ENCODE measurements at regions not wholly inside any gene's neighbourhood (a gene's known extent, or its start where the extent isn't known, plus 50 kb on each side); places are given as distances from the start of the nearest gene placed in this dataset.
"Not testable (repeated sequence)": the region's sequence is repeated elsewhere in the genome, so short reads cannot be mapped to it uniquely, and the experiment has no call there.

DNA sequence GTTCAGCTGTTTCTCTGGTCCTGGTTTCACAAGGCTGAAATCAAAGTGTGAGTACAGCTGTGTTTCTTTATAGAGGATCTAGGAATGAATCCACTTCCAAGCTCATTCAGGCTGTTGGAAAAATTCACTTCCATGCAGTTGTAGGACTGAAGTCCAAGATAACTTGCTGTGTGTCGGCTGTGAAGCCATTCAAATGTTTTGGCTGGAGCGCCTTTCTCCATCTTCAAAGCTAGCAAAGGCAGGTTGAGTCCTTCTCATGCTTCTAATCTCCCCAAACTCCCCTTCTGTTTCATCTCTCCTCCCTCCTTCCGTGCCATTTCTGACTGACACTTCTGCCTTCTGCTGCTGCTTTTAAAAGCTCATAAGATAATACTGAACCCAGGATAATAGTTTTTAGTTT is 1195.4 kb upstream of the LRRN3 start:
- H3K4me1 ChIP-seq (ENCODE audit: insufficient read depth, low read length) = no peaks in the 10 kb centered on the region
- no peak overlapping the region for H2AFZ ChIP-seq (ENCODE audit: low read length)

DNA sequence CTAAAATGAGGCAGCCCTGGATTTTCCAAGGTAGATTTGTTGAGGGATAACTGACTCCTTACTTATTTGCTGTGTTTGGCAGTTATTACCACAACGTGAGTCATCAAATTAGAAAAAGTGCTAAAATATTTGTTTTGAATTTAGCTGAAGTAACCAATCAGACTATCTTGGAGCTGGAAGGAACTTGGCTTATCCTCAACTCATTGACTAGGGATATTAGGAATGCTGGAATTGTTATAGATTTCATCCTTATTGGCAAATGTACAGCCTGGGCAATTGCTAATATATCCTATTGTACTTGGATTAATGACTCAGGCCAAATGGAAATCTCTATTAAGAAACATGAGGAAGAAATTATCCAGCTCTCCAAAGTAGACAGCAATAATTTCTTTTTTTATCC is 1189.0 kb upstream of the LRRN3 start:
- Histone ChIP-seq H3K4me1 (ENCODE audit: insufficient read depth, low read length) (no peaks in the 10 kb centered on the region), H3K4me2 (ENCODE audit: insufficient read depth, low read length) (no peak overlapping the region), H2AFZ (ENCODE audit: low read length) (no peak overlapping the region), H3K79me2 (ENCODE audit: insufficient read depth, low read length) (no peaks in the 10 kb centered on the region), H3K36me3 (ENCODE audit: insufficient read depth, low read length) (no peaks in the 10 kb centered on the region), H4K20me1 (ENCODE audit: insufficient read depth, low read length) (no peaks in the 10 kb centered on the region), H3K27ac (ENCODE audit: low read depth, low read length) (no peak overlapping the region), H3K27me3 (ENCODE audit: insufficient read depth, low read length) (no peaks in the 10 kb centered on the region), H3K9me3 (ENCODE audit: low read depth, low read length) (no peaks in the 10 kb centered on the region), H3K4me3 (ENCODE audit: insufficient read depth, low read length) (no peak overlapping the region)
- TF ChIP-seq, protein P1, sequence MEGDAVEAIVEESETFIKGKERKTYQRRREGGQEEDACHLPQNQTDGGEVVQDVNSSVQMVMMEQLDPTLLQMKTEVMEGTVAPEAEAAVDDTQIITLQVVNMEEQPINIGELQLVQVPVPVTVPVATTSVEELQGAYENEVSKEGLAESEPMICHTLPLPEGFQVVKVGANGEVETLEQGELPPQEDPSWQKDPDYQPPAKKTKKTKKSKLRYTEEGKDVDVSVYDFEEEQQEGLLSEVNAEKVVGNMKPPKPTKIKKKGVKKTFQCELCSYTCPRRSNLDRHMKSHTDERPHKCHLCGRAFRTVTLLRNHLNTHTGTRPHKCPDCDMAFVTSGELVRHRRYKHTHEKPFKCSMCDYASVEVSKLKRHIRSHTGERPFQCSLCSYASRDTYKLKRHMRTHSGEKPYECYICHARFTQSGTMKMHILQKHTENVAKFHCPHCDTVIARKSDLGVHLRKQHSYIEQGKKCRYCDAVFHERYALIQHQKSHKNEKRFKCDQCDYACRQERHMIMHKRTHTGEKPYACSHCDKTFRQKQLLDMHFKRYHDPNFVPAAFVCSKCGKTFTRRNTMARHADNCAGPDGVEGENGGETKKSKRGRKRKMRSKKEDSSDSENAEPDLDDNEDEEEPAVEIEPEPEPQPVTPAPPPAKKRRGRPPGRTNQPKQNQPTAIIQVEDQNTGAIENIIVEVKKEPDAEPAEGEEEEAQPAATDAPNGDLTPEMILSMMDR (IDR thresholded peaks at IDR 0.05; ENCODE audit: extremely low read depth, low read depth, low read length) = no peak
- no peak for DNase-seq (ENCODE audit: insufficient read length, low spot score, missing footprints)

More for the DNA sequence above, 1195.4 kb upstream of the LRRN3 start:
- Histone ChIP-seq H3K27ac (ENCODE audit: low read depth, low read length) (no peak overlapping the region), H3K79me2 (ENCODE audit: insufficient read depth, low read length) (no peaks in the 10 kb centered on the region), H3K4me2 (ENCODE audit: insufficient read depth, low read length) (no peak overlapping the region), H4K20me1 (ENCODE audit: insufficient read depth, low read length) (no peaks in the 10 kb centered on the region), H3K27me3 (ENCODE audit: insufficient read depth, low read length) (no peaks in the 10 kb centered on the region), H3K36me3 (ENCODE audit: insufficient read depth, low read length) (no peaks in the 10 kb centered on the region), H3K4me3 (ENCODE audit: insufficient read depth, low read length) (no peak overlapping the region), H3K9me3 (ENCODE audit: low read depth, low read length) (peaks cover 2% of the 10 kb centered on the region)
- no peak for DNase-seq (ENCODE audit: insufficient read length, low spot score, missing footprints)
- TF ChIP-seq, protein P1 (IDR thresholded peaks at IDR 0.05; ENCODE audit: extremely low read depth, low read depth, low read length) = no peak

DNA sequence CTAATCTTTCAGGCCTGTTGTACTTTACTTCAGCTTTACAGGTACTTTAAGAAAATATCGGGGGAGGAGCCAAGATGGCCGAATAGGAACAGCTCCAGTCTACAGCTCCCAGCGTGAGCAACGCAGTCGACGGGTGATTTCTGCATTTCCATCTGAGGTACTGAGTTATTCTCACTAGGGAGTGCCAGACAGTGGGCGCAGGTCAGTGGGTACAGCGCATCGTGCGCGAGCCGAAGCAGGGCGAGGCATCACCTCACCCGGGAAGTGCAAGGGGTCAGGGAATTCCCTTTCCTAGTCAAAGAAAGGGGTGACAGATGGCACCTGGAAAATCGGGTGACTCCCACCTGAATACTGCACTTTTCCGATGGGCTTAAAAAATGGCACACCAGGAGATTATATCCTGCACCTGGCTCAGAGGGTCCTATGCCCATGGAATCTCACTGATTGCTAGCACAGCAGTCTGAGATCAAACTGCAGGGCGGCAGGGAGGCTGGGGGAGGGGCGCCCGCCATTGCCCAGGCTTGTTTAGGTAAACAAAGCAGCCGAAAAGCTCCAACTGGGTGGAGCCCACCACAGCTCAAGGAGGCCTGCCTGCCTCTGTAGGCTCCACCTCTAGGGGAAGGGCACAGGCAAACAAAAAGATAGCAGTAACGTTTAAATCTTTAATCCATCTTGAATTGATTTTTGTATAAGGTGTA is 1185.4 kb upstream of the LRRN3 start:
- H3K4me1 ChIP-seq (ENCODE audit: insufficient read depth, low read length); H2AFZ ChIP-seq (ENCODE audit: low read length); H3K36me3 ChIP-seq (ENCODE audit: insufficient read depth, low read length); H3K4me2 ChIP-seq (ENCODE audit: insufficient read depth, low read length); H4K20me1 ChIP-seq (ENCODE audit: insufficient read depth, low read length); H3K4me3 ChIP-seq (ENCODE audit: insufficient read depth, low read length); H3K27ac ChIP-seq (ENCODE audit: low read depth, low read length); H3K79me2 ChIP-seq (ENCODE audit: insufficient read depth, low read length); H3K27me3 ChIP-seq (ENCODE audit: insufficient read depth, low read length); DNase-seq (ENCODE audit: insufficient read length, low spot score, missing footprints); H3K9me3 ChIP-seq (ENCODE audit: low read depth, low read length): not testable (repeated sequence)

DNA sequence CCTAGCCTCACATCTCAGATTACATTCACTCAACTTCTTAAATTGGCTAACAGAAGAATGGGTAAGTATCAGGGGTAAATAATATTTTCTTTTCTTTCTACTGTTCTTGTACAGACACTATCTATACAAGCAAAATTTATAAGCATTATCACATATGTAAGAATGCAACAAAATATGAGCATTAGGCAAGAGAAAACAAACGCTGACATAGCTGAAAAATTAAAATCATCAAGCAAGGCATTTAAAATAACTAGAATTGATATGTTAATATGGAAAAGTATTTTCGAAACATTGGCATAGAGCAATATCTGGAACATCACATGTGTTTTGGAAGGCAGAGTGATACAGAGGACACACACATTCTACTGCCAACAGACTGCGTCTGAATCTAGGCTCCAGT is 1175.3 kb upstream of the LRRN3 start:
- H3K27ac ChIP-seq (ENCODE audit: low read depth, low read length) = no peak overlapping the region

More for the DNA sequence above, 1175.3 kb upstream of the LRRN3 start:
- no peak for DNase-seq (ENCODE audit: insufficient read length, low spot score, missing footprints)
- no peaks in the 10 kb centered on the region for H3K36me3 ChIP-seq (ENCODE audit: insufficient read depth, low read length)
- no peak overlapping the region for H3K4me3 ChIP-seq (ENCODE audit: insufficient read depth, low read length)
- no peak overlapping the region for H3K4me2 ChIP-seq (ENCODE audit: insufficient read depth, low read length)
- H4K20me1 ChIP-seq (ENCODE audit: insufficient read depth, low read length) = no peaks in the 10 kb centered on the region
- no peaks in the 10 kb centered on the region for H3K4me1 ChIP-seq (ENCODE audit: insufficient read depth, low read length)
- H3K27me3 ChIP-seq (ENCODE audit: insufficient read depth, low read length) = no peaks in the 10 kb centered on the region
- TF ChIP-seq, protein P1 (IDR thresholded peaks at IDR 0.05; ENCODE audit: extremely low read depth, low read depth, low read length) = no peak
- no peak overlapping the region for H2AFZ ChIP-seq (ENCODE audit: low read length)
- no peaks in the 10 kb centered on the region for H3K79me2 ChIP-seq (ENCODE audit: insufficient read depth, low read length)
- no peaks in the 10 kb centered on the region for H3K9me3 ChIP-seq (ENCODE audit: low read depth, low read length)
